DND-41 (cell line): ENCODE measurements at regions not wholly inside any gene's neighbourhood (a gene's known extent, or its start where the extent isn't known, plus 50 kb on each side); places are given as distances from the start of the nearest gene placed in this dataset.

Source experiments
- EZH2 ChIP-seq: IDR thresholded peaks from 3 replicates; pipeline ENCODE4 v1.6.1; 2012; ENCODE audit warnings: borderline replicate concordance, low read depth, mild to moderate bottlenecking, moderate library complexity, low read length, inconsistent platforms; ENCODE audit not compliant: severe bottlenecking
- TF ChIP-seq, protein P1 (sequence below): IDR thresholded peaks from 2 replicates; pipeline ENCODE4 v1.5.1; 2012; ENCODE audit warnings: borderline replicate concordance, low read length, moderate library complexity, mild to moderate bottlenecking; ENCODE audit not compliant: poor library complexity, severe bottlenecking; ENCODE audit errors: extremely low read depth

DNA sequence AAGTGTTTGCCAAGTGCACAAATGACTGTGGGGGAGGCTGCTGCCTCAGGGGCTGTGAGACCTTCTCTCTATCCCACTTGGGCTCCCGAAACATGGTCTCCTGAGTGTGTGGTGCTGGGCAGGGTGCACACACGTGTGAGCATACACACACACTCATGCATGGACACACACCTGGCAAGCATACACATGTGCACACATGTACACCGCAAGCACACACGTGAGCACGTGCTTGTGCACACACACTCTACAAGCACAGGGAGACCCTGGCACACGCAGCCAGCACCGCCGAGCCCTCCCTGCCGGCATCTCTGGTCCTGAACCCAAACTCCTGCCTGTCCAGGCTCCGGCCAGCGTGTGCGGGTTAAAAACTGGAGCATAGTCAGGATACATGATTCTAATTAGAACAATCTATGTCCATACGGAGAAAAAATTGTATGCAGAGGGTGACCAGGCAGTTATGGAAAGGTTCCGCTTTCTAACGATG is 79.4 kb upstream of the TTC34 start:
- TF ChIP-seq, protein P1, sequence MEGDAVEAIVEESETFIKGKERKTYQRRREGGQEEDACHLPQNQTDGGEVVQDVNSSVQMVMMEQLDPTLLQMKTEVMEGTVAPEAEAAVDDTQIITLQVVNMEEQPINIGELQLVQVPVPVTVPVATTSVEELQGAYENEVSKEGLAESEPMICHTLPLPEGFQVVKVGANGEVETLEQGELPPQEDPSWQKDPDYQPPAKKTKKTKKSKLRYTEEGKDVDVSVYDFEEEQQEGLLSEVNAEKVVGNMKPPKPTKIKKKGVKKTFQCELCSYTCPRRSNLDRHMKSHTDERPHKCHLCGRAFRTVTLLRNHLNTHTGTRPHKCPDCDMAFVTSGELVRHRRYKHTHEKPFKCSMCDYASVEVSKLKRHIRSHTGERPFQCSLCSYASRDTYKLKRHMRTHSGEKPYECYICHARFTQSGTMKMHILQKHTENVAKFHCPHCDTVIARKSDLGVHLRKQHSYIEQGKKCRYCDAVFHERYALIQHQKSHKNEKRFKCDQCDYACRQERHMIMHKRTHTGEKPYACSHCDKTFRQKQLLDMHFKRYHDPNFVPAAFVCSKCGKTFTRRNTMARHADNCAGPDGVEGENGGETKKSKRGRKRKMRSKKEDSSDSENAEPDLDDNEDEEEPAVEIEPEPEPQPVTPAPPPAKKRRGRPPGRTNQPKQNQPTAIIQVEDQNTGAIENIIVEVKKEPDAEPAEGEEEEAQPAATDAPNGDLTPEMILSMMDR: no peak
- TF ChIP-seq EZH2: no peak
